ENCODE measurements at regions not wholly inside any gene's neighbourhood (a gene's known extent, or its start where the extent isn't known, plus 50 kb on each side); places are given as distances from the start of the nearest gene placed in this dataset.

DNA sequence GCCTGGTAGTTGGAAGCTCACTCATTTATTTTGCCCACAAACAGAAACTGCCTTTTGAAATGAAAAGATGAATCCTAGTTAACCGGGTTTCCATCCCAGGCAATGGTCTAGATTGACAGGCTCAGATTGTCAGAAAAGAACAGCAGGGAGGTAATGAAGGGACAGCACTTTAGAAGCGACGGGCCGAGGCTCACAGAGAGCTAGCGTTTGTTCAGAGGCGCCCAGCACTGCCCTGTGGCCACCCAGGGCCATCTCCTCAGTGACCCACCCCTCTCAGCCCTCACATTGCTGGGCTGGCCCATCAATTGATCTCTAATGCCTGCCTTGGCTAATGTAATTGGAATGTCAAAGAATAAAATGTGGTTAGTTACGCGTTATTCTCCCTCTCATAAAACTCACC, 304.8 kb downstream of the CDCA7 start:
- peak overlapping the region; percentile 23 for H3K4me2 ChIP-seq
- H4K20me1 ChIP-seq (ENCODE audit: low read depth): no peaks in the 10 kb centered on the region
- peak; percentile 75 for DNase-seq (ENCODE audit: low spot score)
- no peak overlapping the region for H2AFZ ChIP-seq (replicated peaks)
- Mint-ChIP-seq H3K36me3 (no peaks in the 10 kb centered on the region), H3K4me3 (no peak overlapping the region), H3K4me1 (peaks cover 43% of the 10 kb centered on the region), H3K27me3 (ENCODE audit: insufficient read depth, low read depth) (peaks cover 8% of the 10 kb centered on the region), H3K9me3 (no peaks in the 10 kb centered on the region), H3K27ac (peak overlapping the region; percentile 33)
- no peaks in the 10 kb centered on the region for H3K79me2 ChIP-seq (ENCODE audit: low read depth)
- TF ChIP-seq EZH2phosphoT487 (IDR thresholded peaks at IDR 0.05) (no peak), EZH2 (IDR thresholded peaks at IDR 0.05) (no peak)
- TF ChIP-seq, protein P1, sequence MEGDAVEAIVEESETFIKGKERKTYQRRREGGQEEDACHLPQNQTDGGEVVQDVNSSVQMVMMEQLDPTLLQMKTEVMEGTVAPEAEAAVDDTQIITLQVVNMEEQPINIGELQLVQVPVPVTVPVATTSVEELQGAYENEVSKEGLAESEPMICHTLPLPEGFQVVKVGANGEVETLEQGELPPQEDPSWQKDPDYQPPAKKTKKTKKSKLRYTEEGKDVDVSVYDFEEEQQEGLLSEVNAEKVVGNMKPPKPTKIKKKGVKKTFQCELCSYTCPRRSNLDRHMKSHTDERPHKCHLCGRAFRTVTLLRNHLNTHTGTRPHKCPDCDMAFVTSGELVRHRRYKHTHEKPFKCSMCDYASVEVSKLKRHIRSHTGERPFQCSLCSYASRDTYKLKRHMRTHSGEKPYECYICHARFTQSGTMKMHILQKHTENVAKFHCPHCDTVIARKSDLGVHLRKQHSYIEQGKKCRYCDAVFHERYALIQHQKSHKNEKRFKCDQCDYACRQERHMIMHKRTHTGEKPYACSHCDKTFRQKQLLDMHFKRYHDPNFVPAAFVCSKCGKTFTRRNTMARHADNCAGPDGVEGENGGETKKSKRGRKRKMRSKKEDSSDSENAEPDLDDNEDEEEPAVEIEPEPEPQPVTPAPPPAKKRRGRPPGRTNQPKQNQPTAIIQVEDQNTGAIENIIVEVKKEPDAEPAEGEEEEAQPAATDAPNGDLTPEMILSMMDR (IDR thresholded peaks at IDR 0.05): no peak
- no peaks in the 10 kb centered on the region for H3K27me3 ChIP-seq
- no peak overlapping the region for H3K4me3 ChIP-seq
- H3F3A ChIP-seq (ENCODE audit: low read depth): peaks cover 19% of the 10 kb centered on the region
- H3K36me3 ChIP-seq: no peaks in the 10 kb centered on the region
- peak overlapping the region; percentile 60 for H3K27ac ChIP-seq
- H3K9ac ChIP-seq: no peak overlapping the region
- no peaks in the 10 kb centered on the region for H3K9me3 ChIP-seq (ENCODE audit: low read depth)
- H3K4me1 ChIP-seq: peaks cover 37% of the 10 kb centered on the region

DNA sequence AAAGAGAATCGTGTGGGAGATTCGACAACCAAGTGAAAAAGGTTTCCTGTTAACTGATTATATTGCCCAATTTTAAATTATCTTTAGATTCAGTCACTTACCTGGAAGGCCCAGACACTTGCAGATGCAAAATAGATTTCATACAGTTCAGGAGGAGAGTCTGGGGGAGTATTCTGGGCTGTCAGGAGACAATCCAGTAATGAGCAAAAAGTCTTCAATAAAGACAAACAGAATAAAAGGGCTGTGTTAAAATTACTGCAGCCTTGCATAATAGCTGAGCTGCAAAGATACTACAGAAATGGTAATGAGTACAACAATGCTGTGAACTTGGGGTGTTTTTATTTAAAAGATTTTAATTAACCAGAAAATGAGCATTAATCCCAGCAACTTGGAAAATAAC, 303.6 kb downstream of the SP3 start:
- Histone ChIP-seq H2AFZ (replicated peaks) (no peak overlapping the region), H3K4me1 (peaks cover 48% of the 10 kb centered on the region), H3K27me3 (no peaks in the 10 kb centered on the region), H3F3A (ENCODE audit: low read depth) (peaks cover 19% of the 10 kb centered on the region), H3K9me3 (ENCODE audit: low read depth) (no peaks in the 10 kb centered on the region), H3K4me2 (no peak overlapping the region), H3K79me2 (ENCODE audit: low read depth) (no peaks in the 10 kb centered on the region), H3K9ac (no peak overlapping the region), H3K27ac (no peak overlapping the region), H3K4me3 (no peak overlapping the region), H3K36me3 (no peaks in the 10 kb centered on the region), H4K20me1 (ENCODE audit: low read depth) (no peaks in the 10 kb centered on the region)
- Mint-ChIP-seq H3K27ac (no peak overlapping the region), H3K4me1 (peaks cover 59% of the 10 kb centered on the region), H3K9me3 (no peaks in the 10 kb centered on the region), H3K4me3 (no peak overlapping the region), H3K27me3 (ENCODE audit: insufficient read depth, low read depth) (peaks cover 8% of the 10 kb centered on the region), H3K36me3 (no peaks in the 10 kb centered on the region)
- no peak for DNase-seq (ENCODE audit: low spot score)
- no peak for TF ChIP-seq EZH2phosphoT487 (IDR thresholded peaks at IDR 0.05)

DNA sequence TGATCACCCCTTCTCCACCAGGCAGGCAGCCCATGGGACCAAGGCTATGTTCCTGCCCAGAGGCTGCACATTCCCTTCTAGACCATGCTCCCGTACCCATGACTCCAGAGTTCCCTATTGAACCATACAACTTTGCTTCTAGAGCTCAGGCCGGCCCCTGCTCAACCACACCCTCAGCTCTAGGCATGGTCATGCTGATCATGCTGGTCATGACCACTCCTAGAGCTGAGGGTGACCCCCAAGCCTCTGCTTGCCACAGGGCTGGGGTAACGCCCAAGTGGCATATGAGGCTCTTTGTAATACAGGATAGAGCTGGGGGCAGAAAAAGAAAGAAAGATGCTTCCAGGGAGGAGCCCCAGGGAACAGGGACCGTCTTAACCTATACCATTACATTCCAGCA, 301.8 kb downstream of the SP3 start:
- Histone ChIP-seq H2AFZ (replicated peaks) (no peak overlapping the region), H3F3A (ENCODE audit: low read depth) (peaks cover 19% of the 10 kb centered on the region), H3K9ac (no peak overlapping the region), H3K79me2 (ENCODE audit: low read depth) (no peaks in the 10 kb centered on the region), H3K27ac (no peak overlapping the region), H3K36me3 (no peaks in the 10 kb centered on the region), H3K4me2 (no peak overlapping the region), H3K27me3 (no peaks in the 10 kb centered on the region), H4K20me1 (ENCODE audit: low read depth) (no peaks in the 10 kb centered on the region), H3K4me1 (peaks cover 61% of the 10 kb centered on the region), H3K4me3 (no peak overlapping the region), H3K9me3 (ENCODE audit: low read depth) (no peaks in the 10 kb centered on the region)
- no peaks in the 10 kb centered on the region for H3K36me3 Mint-ChIP-seq
- peaks cover 68% of the 10 kb centered on the region for H3K4me1 Mint-ChIP-seq
- no peak overlapping the region for H3K27ac Mint-ChIP-seq
- no peak overlapping the region for H3K4me3 Mint-ChIP-seq
- peaks cover 4% of the 10 kb centered on the region for H3K27me3 Mint-ChIP-seq (ENCODE audit: insufficient read depth, low read depth)
- no peaks in the 10 kb centered on the region for H3K9me3 Mint-ChIP-seq
- TF ChIP-seq EZH2phosphoT487 (IDR thresholded peaks at IDR 0.05) (no peak), EZH2 (IDR thresholded peaks at IDR 0.05) (no peak)
- TF ChIP-seq, protein P1 (IDR thresholded peaks at IDR 0.05): no peak
- DNase-seq (ENCODE audit: low spot score): no peak

DNA sequence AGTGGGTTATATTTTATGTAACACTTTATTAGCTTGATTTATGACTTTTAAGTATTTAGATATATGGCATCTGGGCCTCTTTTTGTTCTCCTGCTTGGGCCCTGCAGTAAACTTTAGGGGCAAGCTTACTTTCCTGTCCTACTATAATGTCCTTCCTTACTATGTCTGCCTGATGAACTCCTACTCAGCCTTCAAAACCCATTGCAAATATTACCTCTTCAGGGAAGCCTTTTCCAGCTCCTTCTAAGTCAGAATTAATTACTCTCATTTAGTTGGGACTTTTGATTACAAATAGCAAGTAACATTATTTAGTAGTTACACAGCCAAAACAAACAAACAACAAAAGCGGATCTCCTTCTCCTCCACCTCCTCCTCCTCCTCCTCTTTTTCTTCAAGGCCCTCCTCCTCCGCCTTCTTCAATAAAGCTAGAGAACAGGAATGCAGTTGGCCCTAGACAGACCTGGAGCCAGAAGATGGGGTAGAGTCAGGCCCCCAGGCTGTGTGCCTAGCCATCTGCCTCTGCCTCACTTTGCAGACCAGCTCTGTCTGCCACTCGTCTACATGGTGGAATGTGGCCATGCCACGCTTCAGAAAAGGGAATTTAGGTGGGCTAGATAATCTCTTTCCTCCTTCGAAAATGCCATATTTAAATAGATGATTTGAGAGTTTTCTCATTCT, 301.2 kb downstream of the SP3 start:
- Histone ChIP-seq H2AFZ (replicated peaks) (no peak overlapping the region), H3K27ac (no peak overlapping the region), H3K9me3 (ENCODE audit: low read depth) (no peaks in the 10 kb centered on the region), H4K20me1 (ENCODE audit: low read depth) (no peaks in the 10 kb centered on the region), H3K79me2 (ENCODE audit: low read depth) (no peaks in the 10 kb centered on the region), H3K36me3 (no peaks in the 10 kb centered on the region), H3K4me3 (no peak overlapping the region), H3K4me1 (peaks cover 61% of the 10 kb centered on the region), H3F3A (ENCODE audit: low read depth) (peaks cover 19% of the 10 kb centered on the region), H3K4me2 (no peak overlapping the region), H3K9ac (no peak overlapping the region), H3K27me3 (no peaks in the 10 kb centered on the region)
- Mint-ChIP-seq H3K4me1 (peaks cover 63% of the 10 kb centered on the region), H3K27me3 (ENCODE audit: insufficient read depth, low read depth) (peaks cover 4% of the 10 kb centered on the region), H3K4me3 (no peak overlapping the region), H3K36me3 (no peaks in the 10 kb centered on the region), H3K27ac (no peak overlapping the region), H3K9me3 (no peaks in the 10 kb centered on the region)
- TF ChIP-seq, protein P1 (IDR thresholded peaks at IDR 0.05): no peak
- no peak for DNase-seq (ENCODE audit: low spot score)

All from neural progenitor cell (in vitro differentiated cells).